Epithelial cell of esophagus (primary cell): ENCODE measurements at regions not wholly inside any gene's neighbourhood (a gene's known extent, or its start where the extent isn't known, plus 50 kb on each side); places are given as distances from the start of the nearest gene placed in this dataset.

ENCODE experiments used
- DNase-seq: peaks from one replicate; pipeline ENCODE4 v3.0.0; 2010; ENCODE audit warnings: low read depth
- H3K4me3 ChIP-seq: 2 replicates; pipeline ENCODE4 v1.5.1; 2011; ENCODE audit warnings: mild to moderate bottlenecking, low read length, control low read depth
- TF ChIP-seq, protein P1 (sequence below): IDR thresholded peaks from 2 replicates; pipeline ENCODE4 v1.5.1; 2011; ENCODE audit warnings: low read depth, mild to moderate bottlenecking, low read length, control low read depth, inconsistent platforms; ENCODE audit not compliant: insufficient read depth; ENCODE audit errors: missing control alignments

DNA sequence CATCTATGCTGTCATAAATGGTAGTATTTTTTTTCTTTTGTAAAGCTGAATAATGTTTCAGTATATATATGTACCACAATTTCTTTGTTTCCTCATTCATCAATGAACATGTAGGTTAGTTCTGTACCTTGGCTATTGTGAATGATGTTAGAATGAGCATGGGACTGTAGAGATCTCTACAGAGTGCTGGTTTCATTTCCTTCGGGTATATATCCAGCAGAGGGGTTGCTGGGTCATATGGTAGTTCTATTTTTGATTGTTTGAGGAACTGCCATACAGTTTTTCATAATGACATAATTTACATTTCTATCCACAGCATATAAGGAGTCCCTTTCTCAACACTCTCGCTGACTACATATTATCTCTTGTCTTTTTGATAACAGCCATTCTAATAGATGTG is 243.5 kb downstream of the CDH7 start:
- TF ChIP-seq, protein P1, sequence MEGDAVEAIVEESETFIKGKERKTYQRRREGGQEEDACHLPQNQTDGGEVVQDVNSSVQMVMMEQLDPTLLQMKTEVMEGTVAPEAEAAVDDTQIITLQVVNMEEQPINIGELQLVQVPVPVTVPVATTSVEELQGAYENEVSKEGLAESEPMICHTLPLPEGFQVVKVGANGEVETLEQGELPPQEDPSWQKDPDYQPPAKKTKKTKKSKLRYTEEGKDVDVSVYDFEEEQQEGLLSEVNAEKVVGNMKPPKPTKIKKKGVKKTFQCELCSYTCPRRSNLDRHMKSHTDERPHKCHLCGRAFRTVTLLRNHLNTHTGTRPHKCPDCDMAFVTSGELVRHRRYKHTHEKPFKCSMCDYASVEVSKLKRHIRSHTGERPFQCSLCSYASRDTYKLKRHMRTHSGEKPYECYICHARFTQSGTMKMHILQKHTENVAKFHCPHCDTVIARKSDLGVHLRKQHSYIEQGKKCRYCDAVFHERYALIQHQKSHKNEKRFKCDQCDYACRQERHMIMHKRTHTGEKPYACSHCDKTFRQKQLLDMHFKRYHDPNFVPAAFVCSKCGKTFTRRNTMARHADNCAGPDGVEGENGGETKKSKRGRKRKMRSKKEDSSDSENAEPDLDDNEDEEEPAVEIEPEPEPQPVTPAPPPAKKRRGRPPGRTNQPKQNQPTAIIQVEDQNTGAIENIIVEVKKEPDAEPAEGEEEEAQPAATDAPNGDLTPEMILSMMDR, result no peak
- H3K4me3 ChIP-seq, result no peak overlapping the region
- no peak for DNase-seq

DNA sequence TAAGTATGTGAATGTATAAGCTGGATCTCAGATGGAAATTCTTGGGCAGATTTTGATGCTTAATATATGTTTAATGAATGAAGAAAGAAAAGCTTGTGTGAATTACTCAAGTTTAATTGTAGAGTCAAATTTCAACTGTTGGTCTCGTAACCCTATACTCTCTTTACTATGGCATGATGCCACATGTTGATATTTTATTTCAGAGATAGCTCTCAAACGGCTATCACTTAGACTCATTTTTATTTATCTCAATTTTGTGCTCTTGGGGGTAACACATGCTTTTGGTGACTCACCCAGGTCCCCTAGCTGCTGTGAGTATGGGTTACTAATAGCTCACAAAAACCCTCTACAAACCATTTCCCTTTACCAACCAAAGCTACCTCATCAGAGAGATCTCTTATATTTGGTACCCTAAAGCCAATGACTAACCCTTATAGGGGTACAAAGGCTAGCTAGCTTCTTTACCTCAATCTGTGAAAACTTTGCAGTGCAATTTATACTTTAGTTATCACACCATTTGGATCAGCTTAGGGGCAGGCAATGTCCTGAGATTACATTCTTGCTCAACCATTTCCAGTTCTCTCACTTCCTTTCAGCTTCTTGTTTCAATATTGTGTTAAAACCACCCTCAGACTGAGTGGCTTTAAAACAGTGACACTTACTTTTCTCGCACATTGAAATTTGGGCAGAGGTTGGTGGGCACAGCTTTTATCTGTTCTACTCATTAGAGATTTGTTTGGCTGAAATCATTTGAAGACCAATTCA is 240.3 kb downstream of the CDH7 start:
- no peak for DNase-seq
- TF ChIP-seq, protein P1, result no peak
- H3K4me3 ChIP-seq, result no peak overlapping the region

DNA sequence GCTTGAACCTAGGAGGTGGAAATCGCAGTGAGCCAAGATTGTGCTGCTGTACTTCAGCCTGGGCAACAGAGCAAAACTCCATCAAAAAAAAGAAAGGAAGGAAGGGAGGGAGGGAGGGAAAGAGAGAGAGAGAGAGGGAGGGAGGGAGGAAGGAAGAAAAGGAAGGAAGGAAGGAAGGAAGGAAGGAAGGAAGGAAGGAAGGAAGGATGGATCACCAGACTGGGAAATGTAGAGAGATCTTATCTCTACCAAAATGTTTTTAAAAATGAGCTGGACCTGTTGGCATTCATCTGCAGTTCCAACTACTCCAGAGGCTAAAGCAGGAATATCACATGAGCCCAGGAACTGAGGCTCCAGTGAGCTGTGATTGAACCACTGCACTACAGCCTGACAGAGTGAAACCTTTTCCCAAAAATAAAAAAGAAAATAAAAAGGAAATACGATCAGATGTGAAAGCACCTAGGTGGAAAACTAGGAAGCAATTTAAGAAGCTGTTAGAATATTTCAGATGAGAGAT is 239.4 kb downstream of the CDH7 start:
- DNase-seq, result no peak
- TF ChIP-seq, protein P1, result no peak

DNA sequence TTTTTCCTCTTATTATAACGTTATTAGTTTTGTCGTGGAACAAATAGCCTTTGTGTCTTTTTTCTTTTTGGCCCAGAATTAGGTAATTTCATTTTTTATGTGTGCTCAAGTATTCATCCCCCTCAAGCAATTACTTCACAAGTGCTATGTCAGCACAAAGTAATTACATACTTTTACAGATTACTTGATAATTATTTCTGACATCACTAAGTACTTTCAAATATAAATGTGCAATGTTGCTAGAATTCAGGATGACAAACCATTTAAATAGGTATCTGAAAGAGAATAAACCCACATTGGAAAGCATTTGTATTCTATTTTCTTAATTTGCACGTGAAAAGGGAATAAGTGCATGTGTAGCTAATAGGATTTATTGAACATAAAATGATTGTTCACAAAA is 238.2 kb downstream of the CDH7 start:
- no peak overlapping the region for H3K4me3 ChIP-seq
- DNase-seq, result no peak
- TF ChIP-seq, protein P1, result no peak

More for the DNA sequence above, 239.4 kb downstream of the CDH7 start:
- H3K4me3 ChIP-seq, result no peak overlapping the region

DNA sequence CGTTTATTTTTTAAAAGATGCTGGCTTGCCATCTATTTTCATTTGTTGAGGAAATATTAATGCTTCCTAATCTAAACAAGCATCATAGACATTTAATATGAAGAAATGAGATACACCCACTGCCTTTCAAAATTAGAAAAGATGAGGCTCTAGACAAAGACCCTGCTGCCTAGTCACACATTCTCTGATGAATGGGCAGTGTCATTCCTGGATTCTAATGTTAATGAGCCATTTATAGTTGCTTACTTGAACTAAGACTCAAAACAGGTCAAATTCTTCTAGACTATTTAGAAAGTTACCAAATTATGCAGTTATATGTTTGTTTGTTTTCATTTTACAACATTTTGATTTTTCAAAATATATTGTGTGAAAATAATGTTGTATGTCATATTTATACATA is 237.6 kb downstream of the CDH7 start:
- TF ChIP-seq, protein P1, result no peak
- DNase-seq, result no peak
- H3K4me3 ChIP-seq, result no peak overlapping the region

DNA sequence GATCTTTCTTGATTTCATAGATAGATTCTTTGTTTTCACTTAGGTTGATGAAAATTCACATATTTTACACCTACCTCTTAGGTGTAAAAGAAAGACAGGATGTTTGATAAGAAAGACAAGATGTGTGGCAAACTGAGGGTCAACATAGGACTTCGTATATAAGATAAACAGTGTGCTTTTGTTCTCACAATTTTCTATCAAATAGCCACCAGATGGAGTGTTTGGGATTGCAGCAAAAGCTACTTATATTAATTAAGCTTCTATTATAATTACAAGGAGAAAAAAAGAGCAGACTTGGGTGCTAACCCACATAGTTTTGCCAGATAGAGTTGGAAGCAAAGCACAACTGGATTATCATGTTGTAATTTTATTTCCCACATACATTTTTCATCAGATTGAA is 232.9 kb downstream of the CDH7 start:
- TF ChIP-seq, protein P1, result peak; percentile 45
- no peak overlapping the region for H3K4me3 ChIP-seq
- DNase-seq, result peak; percentile 24

DNA sequence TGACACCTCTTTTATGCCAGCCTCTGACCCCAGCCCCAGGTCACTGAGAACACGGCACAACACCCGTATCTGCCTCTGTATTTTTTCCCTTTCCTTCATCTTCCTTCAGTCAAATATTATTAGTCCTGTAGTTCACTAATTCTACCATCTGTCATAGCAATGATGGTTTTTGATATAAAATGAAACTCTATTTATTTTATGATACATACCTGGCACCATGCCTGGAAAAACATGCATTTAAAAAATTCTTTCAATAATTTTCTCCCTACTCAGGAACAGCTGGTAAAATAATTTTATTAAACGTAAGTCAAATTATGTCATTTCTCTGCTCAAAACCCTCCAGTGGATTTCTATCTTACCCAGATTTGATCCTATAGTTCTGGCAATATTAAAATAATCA is 224.7 kb downstream of the CDH7 start:
- TF ChIP-seq, protein P1, result no peak
- H3K4me3 ChIP-seq, result no peak overlapping the region
- DNase-seq, result no peak
